Loucy (cell line): ENCODE measurements at regions not wholly inside any gene's neighbourhood (a gene's known extent, or its start where the extent isn't known, plus 50 kb on each side); places are given as distances from the start of the nearest gene placed in this dataset.

Source experiments
- H2AFZ ChIP-seq: fragments of 200-600 bp; sonication (generic); 2 replicates; pipeline ENCODE4 v1.6.0; 2016; ENCODE audit warnings: antibody characterized with exemption, mild to moderate bottlenecking, low read length, moderate library complexity
- H3F3A ChIP-seq: fragments of 200-600 bp; 2 replicates; pipeline ENCODE4 v1.6.0; 2016; ENCODE audit warnings: antibody characterized with exemption, low read depth, mild to moderate bottlenecking
- H3K27me3 ChIP-seq: fragments of 200-600 bp; sonication (generic); 2 replicates; pipeline ENCODE4 v1.6.1; 2014; ENCODE audit warnings: low read length, mild to moderate bottlenecking; ENCODE audit not compliant: insufficient read depth, poor library complexity, severe bottlenecking
- H3K36me3 ChIP-seq: fragments of 200-600 bp; sonication (generic); 2 replicates; pipeline ENCODE4 v1.6.1; 2016; ENCODE audit warnings: low read length; ENCODE audit not compliant: insufficient read depth
- H3K4me1 ChIP-seq: fragments of 200-600 bp; sonication (generic); 2 replicates; pipeline ENCODE4 v1.5.1; 2014; ENCODE audit warnings: low read length, mild to moderate bottlenecking; ENCODE audit not compliant: insufficient read depth, poor library complexity, severe bottlenecking
- H3K4me2 ChIP-seq: fragments of 200-600 bp; sonication (generic); 2 replicates; pipeline ENCODE4 v1.6.0; 2014; ENCODE audit warnings: antibody characterized with exemption, low read length, low read depth, mild to moderate bottlenecking; ENCODE audit not compliant: poor library complexity, severe bottlenecking
- H3K4me3 ChIP-seq: fragments of 200-600 bp; sonication (generic); 2 replicates; pipeline ENCODE4 v1.5.1; 2014; ENCODE audit warnings: low read length, mild to moderate bottlenecking, mixed read lengths; ENCODE audit not compliant: poor library complexity, severe bottlenecking
- H3K79me2 ChIP-seq: fragments of 200-600 bp; sonication (generic); 2 replicates; pipeline ENCODE4 v1.6.1; 2014; ENCODE audit warnings: low read length; ENCODE audit not compliant: insufficient read depth
- H3K9ac ChIP-seq: fragments of 200-600 bp; sonication (generic); 2 replicates; pipeline ENCODE4 v1.6.0; 2014; ENCODE audit warnings: mild to moderate bottlenecking, low read depth, low read length, moderate library complexity; ENCODE audit not compliant: poor library complexity, severe bottlenecking
- H3K9me2 ChIP-seq: fragments of 200-600 bp; sonication (generic); replicated peaks from 2 replicates; pipeline ENCODE4 v1.6.1; 2016; ENCODE audit warnings: low read depth, low read length, mixed read lengths
- H3K9me3 ChIP-seq: fragments of 200-600 bp; sonication (generic); 2 replicates; pipeline ENCODE4 v1.6.1; 2014; ENCODE audit warnings: mild to moderate bottlenecking, antibody characterized with exemption, low read length, low read depth; ENCODE audit not compliant: insufficient read depth
- H4K20me1 ChIP-seq: fragments of 200-600 bp; sonication (generic); 2 replicates; pipeline ENCODE4 v1.6.0; 2014; ENCODE audit warnings: antibody characterized with exemption, low read length, mild to moderate bottlenecking; ENCODE audit not compliant: insufficient read depth, poor library complexity, severe bottlenecking
- CTCF ChIP-seq: fragments of 200-600 bp; sonication (generic); conservative IDR thresholded peaks from 2 replicates; pipeline ENCODE4 v1.5.1; 2014; ENCODE audit warnings: mild to moderate bottlenecking, antibody characterized with exemption, low read length
- EZH2phosphoT487 ChIP-seq: fragments of 200-600 bp; IDR thresholded peaks from 2 replicates; pipeline ENCODE4 v1.6.1; 2018; ENCODE audit warnings: antibody characterized with exemption, mild to moderate bottlenecking, moderate library complexity, borderline replicate concordance

GRCh38 chr1:184813528-184814089 lies 59.0 kb upstream of the EDEM3 start:
- H3K79me2 ChIP-seq: no peaks in the 10 kb centered on the region
- H3K9me2 ChIP-seq: no peaks in the 10 kb centered on the region
- H3K9me3 ChIP-seq: no peaks in the 10 kb centered on the region
- no peaks in the 10 kb centered on the region for H3K36me3 ChIP-seq
- no peak overlapping the region for H3K4me3 ChIP-seq
- no peak overlapping the region for H2AFZ ChIP-seq
- no peaks in the 10 kb centered on the region for H3F3A ChIP-seq
- no peaks in the 10 kb centered on the region for H4K20me1 ChIP-seq
- H3K9ac ChIP-seq: no peak overlapping the region
- H3K4me2 ChIP-seq: no peak overlapping the region
- H3K4me1 ChIP-seq: no peaks in the 10 kb centered on the region
- no peak for TF ChIP-seq CTCF
- TF ChIP-seq EZH2phosphoT487: no peak
- H3K27me3 ChIP-seq: no peaks in the 10 kb centered on the region

- Histone ChIP-seq H3K9ac (no peak overlapping the region), H3K36me3 (no peaks in the 10 kb centered on the region), H3K79me2 (no peaks in the 10 kb centered on the region), H2AFZ (no peak overlapping the region), H3K27me3 (no peaks in the 10 kb centered on the region), H3K4me1 (no peaks in the 10 kb centered on the region), H3K4me2 (no peak overlapping the region), H4K20me1 (no peaks in the 10 kb centered on the region), H3K9me3 (no peaks in the 10 kb centered on the region), H3F3A (no peaks in the 10 kb centered on the region), H3K4me3 (no peak overlapping the region), H3K9me2 (no peaks in the 10 kb centered on the region)
- no peak for TF ChIP-seq CTCF
- no peak for TF ChIP-seq EZH2phosphoT487
Measured at GRCh38 chr1:184811439-184812111, 56.9 kb upstream of the EDEM3 start.

- Histone ChIP-seq H3K9ac (no peak overlapping the region), H3K4me3 (no peak overlapping the region), H3K9me2 (no peaks in the 10 kb centered on the region)
Measured at GRCh38 chr1:184810735-184811343, 56.2 kb upstream of the EDEM3 start.

More at GRCh38 chr1:184810735-184811343, 56.2 kb upstream of the EDEM3 start:
- Histone ChIP-seq H3K27me3 (no peaks in the 10 kb centered on the region), H3K4me1 (no peaks in the 10 kb centered on the region), H3K36me3 (no peaks in the 10 kb centered on the region), H4K20me1 (no peaks in the 10 kb centered on the region), H3K4me2 (no peak overlapping the region), H3F3A (no peaks in the 10 kb centered on the region), H2AFZ (no peak overlapping the region), H3K79me2 (no peaks in the 10 kb centered on the region), H3K9me3 (no peaks in the 10 kb centered on the region)
- TF ChIP-seq EZH2phosphoT487 (no peak), CTCF (no peak)
